Stimulated activated CD4-positive, alpha-beta T cell treated with anti-CD3 and anti-CD28 coated beads, Interleukin-4, amount 100 ng/mL, for 48 hours (primary cell): ENCODE measurements at regions not wholly inside any gene's neighbourhood (a gene's known extent, or its start where the extent isn't known, plus 50 kb on each side); places are given as distances from the start of the nearest gene placed in this dataset.

Experiments
- DNase-seq, 2 donors: peaks; one replicate each; pipeline ENCODE4 v3.0.0-alpha.2; 2020; ENCODE audit warnings: low read depth in 2 of 2

GRCh38 chr21:27451116-27451515 lies 484.2 kb upstream of the ADAMTS5 start:
- DNase-seq: no peak

GRCh38 chr21:27450216-27450615 lies 483.3 kb upstream of the ADAMTS5 start:
- no peak for DNase-seq

GRCh38 chr21:27448960-27449359 lies 482.1 kb upstream of the ADAMTS5 start:
- DNase-seq: no peak

GRCh38 chr21:27447843-27448242 lies 481.0 kb upstream of the ADAMTS5 start:
- DNase-seq: no peak

- no peak for DNase-seq
Measured at GRCh38 chr21:27429710-27430341, 462.9 kb upstream of the ADAMTS5 start.

- no peak for DNase-seq
Measured at GRCh38 chr21:27426196-27426595, 459.3 kb upstream of the ADAMTS5 start.

- DNase-seq: no peak
Measured at GRCh38 chr21:27425574-27425973, 458.7 kb upstream of the ADAMTS5 start.

GRCh38 chr21:27425172-27425571 lies 458.3 kb upstream of the ADAMTS5 start:
- no peak for DNase-seq

- DNase-seq: no peak
Measured at GRCh38 chr21:27424601-27425000, 457.7 kb upstream of the ADAMTS5 start.

- no peak for DNase-seq
Measured at GRCh38 chr21:27423906-27424595, 457.2 kb upstream of the ADAMTS5 start.

GRCh38 chr21:27423038-27423437 lies 456.1 kb upstream of the ADAMTS5 start:
- DNase-seq: no peak

GRCh38 chr21:27422435-27422834 lies 455.5 kb upstream of the ADAMTS5 start:
- DNase-seq: no peak

GRCh38 chr21:27421654-27422053 lies 454.8 kb upstream of the ADAMTS5 start:
- DNase-seq: no peak

- DNase-seq: no peak
Measured at GRCh38 chr21:27419153-27419552, 452.3 kb upstream of the ADAMTS5 start.

GRCh38 chr21:27418346-27418745 lies 451.5 kb upstream of the ADAMTS5 start:
- no peak for DNase-seq

GRCh38 chr21:27412530-27412929 lies 445.6 kb upstream of the ADAMTS5 start:
- DNase-seq: no peak

- DNase-seq: no peak
Measured at GRCh38 chr21:27408826-27409225, 441.9 kb upstream of the ADAMTS5 start.

GRCh38 chr21:27407271-27407670 lies 440.4 kb upstream of the ADAMTS5 start:
- DNase-seq: no peak

- no peak for DNase-seq
Measured at GRCh38 chr21:27406300-27407009, 439.6 kb upstream of the ADAMTS5 start.

- DNase-seq: no peak
Measured at GRCh38 chr21:27403011-27403410, 436.1 kb upstream of the ADAMTS5 start.

GRCh38 chr21:27400045-27400444 lies 433.2 kb upstream of the ADAMTS5 start:
- no peak for DNase-seq

- no peak for DNase-seq
Measured at GRCh38 chr21:27397578-27397977, 430.7 kb upstream of the ADAMTS5 start.

GRCh38 chr21:27393726-27394125 lies 426.8 kb upstream of the ADAMTS5 start:
- DNase-seq: no peak
